SK-N-SH treated with all-trans-retinoic acid at 6 μM for 48 hours (cell line): ENCODE measurements at regions not wholly inside any gene's neighbourhood (a gene's known extent, or its start where the extent isn't known, plus 50 kb on each side); places are given as distances from the start of the nearest gene placed in this dataset.
A peak's percentile ranks its signal among the peaks of the same experiment; 100 is the strongest.

Experiments used
- ATAC-seq: fragments of 200-7000 bp; cut with Tn5 transposase; 3 replicates; pipeline ENCODE4 v1.9.1; 2020; ENCODE audit warnings: mild to moderate bottlenecking, moderate library complexity
- ARNTL ChIP-seq: fragments of 450-650 bp; formaldehyde crosslinking; IDR thresholded peaks from 2 replicates; pipeline ENCODE4 v1.5.0; 2020; ENCODE audit warnings: low read depth, mild to moderate bottlenecking, moderate library complexity, borderline replicate concordance
- CSDC2 ChIP-seq: fragments of 250-450 bp; sonication (Bioruptor Pico); IDR thresholded peaks from 2 replicates; pipeline ENCODE4 v1.5.0; 2020; ENCODE audit warnings: mild to moderate bottlenecking, moderate library complexity
- GLIS3 ChIP-seq: fragments of 250-450 bp; sonication (Bioruptor Pico); IDR thresholded peaks from 2 replicates; pipeline ENCODE4 v1.5.0; 2020; ENCODE audit warnings: mild to moderate bottlenecking, moderate library complexity
- ISL1 ChIP-seq: fragments of 250-450 bp; sonication (Bioruptor Pico); IDR thresholded peaks from 2 replicates; pipeline ENCODE4 v2.1.2; 2022; ENCODE audit warnings: mild to moderate bottlenecking, moderate library complexity
- OSR1 ChIP-seq: fragments of 250-450 bp; sonication (Bioruptor Pico); IDR thresholded peaks from 2 replicates; pipeline ENCODE4 v1.8.0; 2022; ENCODE audit warnings: moderate library complexity, mild to moderate bottlenecking, inconsistent platforms
- POU6F1 ChIP-seq: fragments of 250-450 bp; sonication (Bioruptor Pico); IDR thresholded peaks from 2 replicates; pipeline ENCODE4 v1.8.0; 2021; ENCODE audit warnings: low read depth, mild to moderate bottlenecking, moderate library complexity, borderline replicate concordance
- PPARA ChIP-seq: fragments of 250-450 bp; sonication (Bioruptor Pico); IDR thresholded peaks from 2 replicates; pipeline ENCODE4 v1.5.0; 2020; ENCODE audit warnings: mild to moderate bottlenecking, borderline replicate concordance
- RARB ChIP-seq: fragments of 250-450 bp; sonication (Bioruptor Pico); IDR thresholded peaks from 2 replicates; pipeline ENCODE4 v1.8.0; 2021; ENCODE audit warnings: mild to moderate bottlenecking, moderate library complexity
- SNAI2 ChIP-seq: fragments of 250-450 bp; sonication (Bioruptor Pico); IDR thresholded peaks from 2 replicates; pipeline ENCODE4 v1.5.0; 2020; ENCODE audit warnings: mild to moderate bottlenecking, moderate library complexity
- TCF4 ChIP-seq: fragments of 250-450 bp; sonication (Bioruptor Pico); IDR thresholded peaks from 2 replicates; pipeline ENCODE4 v1.8.0; 2021; ENCODE audit warnings: mild to moderate bottlenecking, moderate library complexity, borderline replicate concordance
- TOX ChIP-seq: fragments of 250-450 bp; sonication (Bioruptor Pico); IDR thresholded peaks from 2 replicates; pipeline ENCODE4 v1.8.0; 2021; ENCODE audit warnings: mild to moderate bottlenecking, moderate library complexity, borderline replicate concordance
- TSHZ2 ChIP-seq: fragments of 250-450 bp; sonication (Bioruptor Pico); IDR thresholded peaks from 2 replicates; pipeline ENCODE4 v1.5.0; 2020; ENCODE audit warnings: mild to moderate bottlenecking, moderate library complexity
- ZFP30 ChIP-seq: fragments of 450-650 bp; formaldehyde crosslinking; IDR thresholded peaks from 2 replicates; pipeline ENCODE4 v1.5.0; 2022; ENCODE audit warnings: mild to moderate bottlenecking, moderate library complexity
- ZNF565 ChIP-seq: fragments of 450-650 bp; formaldehyde crosslinking; conservative IDR thresholded peaks from 2 replicates; pipeline ENCODE4 v1.5.0; 2020; ENCODE audit warnings: low read depth, mild to moderate bottlenecking, moderate library complexity
- ZNF70 ChIP-seq: fragments of 450-650 bp; formaldehyde crosslinking; IDR thresholded peaks from 2 replicates; pipeline ENCODE4 v1.5.0; 2020; ENCODE audit warnings: mild to moderate bottlenecking, moderate library complexity
- TF ChIP-seq, protein P1 (sequence below): fragments of 250-450 bp; sonication (Bioruptor Pico); IDR thresholded peaks from 2 replicates; pipeline ENCODE4 v1.5.1; 2020; ENCODE audit warnings: low read depth, mild to moderate bottlenecking, moderate library complexity
- TF ChIP-seq, protein P2 (sequence below): fragments of 250-450 bp; sonication (Bioruptor Pico); IDR thresholded peaks from 2 replicates; pipeline ENCODE4 v1.5.1; 2021; ENCODE audit warnings: mild to moderate bottlenecking, moderate library complexity

DNA sequence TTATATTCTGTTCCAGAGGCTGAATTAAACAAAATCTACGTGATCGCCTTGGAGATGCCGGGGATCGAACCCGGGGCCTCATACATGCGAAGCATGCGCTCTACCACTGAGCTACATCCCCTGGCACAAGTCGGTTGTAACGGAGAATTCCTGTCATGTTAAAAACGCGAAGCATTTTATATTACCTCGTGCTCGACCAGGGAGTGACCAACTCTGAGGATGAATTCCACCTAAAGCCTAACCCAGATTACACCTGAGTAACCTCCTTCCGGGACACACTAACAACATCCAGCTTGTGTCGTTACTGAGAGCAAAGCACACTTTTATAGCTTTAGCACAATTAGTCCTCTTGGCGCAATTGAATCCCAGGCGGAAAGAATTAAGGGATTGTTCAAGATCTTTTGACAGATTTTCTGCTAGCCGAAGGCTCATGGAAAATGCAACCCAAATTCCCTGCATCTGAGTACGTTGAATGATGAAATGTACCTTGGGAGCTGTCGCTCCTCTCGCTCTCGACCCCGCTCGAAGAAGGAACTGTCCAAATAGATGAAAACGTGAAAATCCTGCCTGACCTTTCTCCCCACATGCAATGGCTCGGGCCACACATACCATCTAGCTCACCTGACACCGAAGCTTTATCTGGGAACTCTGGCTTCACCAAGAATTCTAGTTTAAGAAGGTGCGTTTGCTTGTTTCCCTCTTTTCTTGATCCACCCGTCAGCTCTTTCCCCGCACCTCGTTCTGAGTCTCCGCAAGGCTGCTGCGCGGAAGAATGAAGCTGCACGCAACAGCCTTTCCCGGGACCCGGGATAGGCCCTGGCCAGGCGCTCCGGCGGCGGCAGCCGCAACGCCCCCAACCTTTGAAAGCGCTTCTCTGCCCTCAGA is 148.3 kb downstream of the GPX5 start:
- TF ChIP-seq, protein P1, sequence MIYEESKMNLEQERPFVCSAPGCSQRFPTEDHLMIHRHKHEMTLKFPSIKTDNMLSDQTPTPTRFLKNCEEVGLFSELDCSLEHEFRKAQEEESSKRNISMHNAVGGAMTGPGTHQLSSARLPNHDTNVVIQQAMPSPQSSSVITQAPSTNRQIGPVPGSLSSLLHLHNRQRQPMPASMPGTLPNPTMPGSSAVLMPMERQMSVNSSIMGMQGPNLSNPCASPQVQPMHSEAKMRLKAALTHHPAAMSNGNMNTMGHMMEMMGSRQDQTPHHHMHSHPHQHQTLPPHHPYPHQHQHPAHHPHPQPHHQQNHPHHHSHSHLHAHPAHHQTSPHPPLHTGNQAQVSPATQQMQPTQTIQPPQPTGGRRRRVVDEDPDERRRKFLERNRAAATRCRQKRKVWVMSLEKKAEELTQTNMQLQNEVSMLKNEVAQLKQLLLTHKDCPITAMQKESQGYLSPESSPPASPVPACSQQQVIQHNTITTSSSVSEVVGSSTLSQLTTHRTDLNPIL (CRISPR knock-in tag): no peak
- no peak for TF ChIP-seq ZNF565 (CRISPR knock-in tag)
- TF ChIP-seq POU6F1 (CRISPR knock-in tag): peak; percentile 79; the same call in 1 of the 2 replicates
- ATAC-seq: peak; percentile 93

- ATAC-seq: no peak
Measured at GRCh38 chr6:28675600-28675999, 149.9 kb downstream of the GPX5 start.

More at GRCh38 chr6:28675600-28675999, 149.9 kb downstream of the GPX5 start:
- TF ChIP-seq TCF4 (no peak), ZFP30 (CRISPR knock-in tag) (no peak), TSHZ2 (no peak), ZNF565 (CRISPR knock-in tag) (no peak), ZNF70 (CRISPR knock-in tag) (no peak), GLIS3 (no peak), ISL1 (CRISPR knock-in tag) (no peak), POU6F1 (CRISPR knock-in tag) (no peak), PPARA (CRISPR knock-in tag) (no peak), SNAI2 (CRISPR knock-in tag) (no peak), OSR1 (CRISPR knock-in tag) (no peak), TOX (CRISPR knock-in tag) (no peak), ARNTL (CRISPR knock-in tag) (no peak), CSDC2 (CRISPR knock-in tag) (no peak), RARB (no peak)
- TF ChIP-seq, protein P1 (CRISPR knock-in tag): no peak
- TF ChIP-seq, protein P2, sequence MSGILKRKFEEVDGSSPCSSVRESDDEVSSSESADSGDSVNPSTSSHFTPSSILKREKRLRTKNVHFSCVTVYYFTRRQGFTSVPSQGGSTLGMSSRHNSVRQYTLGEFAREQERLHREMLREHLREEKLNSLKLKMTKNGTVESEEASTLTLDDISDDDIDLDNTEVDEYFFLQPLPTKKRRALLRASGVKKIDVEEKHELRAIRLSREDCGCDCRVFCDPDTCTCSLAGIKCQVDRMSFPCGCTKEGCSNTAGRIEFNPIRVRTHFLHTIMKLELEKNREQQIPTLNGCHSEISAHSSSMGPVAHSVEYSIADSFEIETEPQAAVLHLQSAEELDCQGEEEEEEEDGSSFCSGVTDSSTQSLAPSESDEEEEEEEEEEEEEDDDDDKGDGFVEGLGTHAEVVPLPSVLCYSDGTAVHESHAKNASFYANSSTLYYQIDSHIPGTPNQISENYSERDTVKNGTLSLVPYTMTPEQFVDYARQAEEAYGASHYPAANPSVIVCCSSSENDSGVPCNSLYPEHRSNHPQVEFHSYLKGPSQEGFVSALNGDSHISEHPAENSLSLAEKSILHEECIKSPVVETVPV (CRISPR knock-in tag): no peak
